A549 (cell line): ENCODE measurements at regions not wholly inside any gene's neighbourhood (a gene's known extent, or its start where the extent isn't known, plus 50 kb on each side); places are given as distances from the start of the nearest gene placed in this dataset.

ENCODE experiments used
- CTCF ChIP-seq: fragments of >200 bp; sonication (Bioruptor Twin); formaldehyde crosslinking; IDR thresholded peaks from 3 replicates; pipeline ENCODE4 v1.5.1; 2016
- E2F6 ChIP-seq: IDR thresholded peaks from 2 replicates; pipeline ENCODE4 v1.6.1; 2012; ENCODE audit warnings: low read depth, borderline replicate concordance
- EP300 ChIP-seq, 2 experiments: fragments of >200 bp; sonication (Bioruptor Twin); formaldehyde crosslinking; IDR thresholded peaks; 2 replicates in 1 of 2; 3 replicates in 1 of 2; pipeline ENCODE4 v1.6.1; 2016 to 2017
- ESRRA ChIP-seq: fragments of 150-350 bp; IDR thresholded peaks from 2 replicates; pipeline ENCODE4 v1.6.1; 2014; ENCODE audit warnings: mild to moderate bottlenecking, low read length, borderline replicate concordance
- MAFK ChIP-seq: fragments of 450-650 bp; IDR thresholded peaks from 2 replicates; pipeline ENCODE4 v1.6.1; 2014; ENCODE audit not compliant: partially characterized antibody
- MYC ChIP-seq: IDR thresholded peaks from 2 replicates; pipeline ENCODE4 v1.6.1; 2012; ENCODE audit warnings: mild to moderate bottlenecking, inconsistent platforms, low read length, improper control_type of control experiment, borderline replicate concordance
- POLR2A ChIP-seq: IDR thresholded peaks from 2 replicates; pipeline ENCODE4 v1.6.1; 2012; ENCODE audit warnings: mild to moderate bottlenecking, low read length
- RAD21 ChIP-seq, 2 experiments: fragments of >200 bp in 1 of 2; sonication (Bioruptor Twin) in 1 of 2; formaldehyde crosslinking in 1 of 2; IDR thresholded peaks in 1 of 2; conservative IDR thresholded peaks in 1 of 2; 2 replicates in 1 of 2; 3 replicates in 1 of 2; pipeline ENCODE4 v1.6.1; 2012 to 2018; ENCODE audit warnings: inconsistent platforms in 1 of 2
- RFX5 ChIP-seq: fragments of 450-650 bp; IDR thresholded peaks from 2 replicates; pipeline ENCODE4 v1.7.1; 2014; ENCODE audit warnings: antibody characterized with exemption, mild to moderate bottlenecking, moderate library complexity
- SMC3 ChIP-seq: fragments of >200 bp; sonication (Bioruptor Twin); formaldehyde crosslinking; IDR thresholded peaks from 3 replicates; pipeline ENCODE4 v1.6.1; 2018; ENCODE audit warnings: inconsistent platforms
- TP53 ChIP-seq: fragments of 250-450 bp; sonication (Bioruptor Pico); IDR thresholded peaks from 2 replicates; pipeline ENCODE4 v1.5.0; 2021; ENCODE audit warnings: mild to moderate bottlenecking, moderate library complexity
- TF ChIP-seq, protein P1 (sequence below): IDR thresholded peaks from 2 replicates; pipeline ENCODE4 v1.6.1; 2012
- TF ChIP-seq, protein P2 (sequence below): fragments of 200-600 bp; sonication (generic); IDR thresholded peaks from 2 replicates; pipeline ENCODE4 v1.6.1; 2016; ENCODE audit warnings: antibody characterized with exemption, mild to moderate bottlenecking, moderate library complexity

DNA sequence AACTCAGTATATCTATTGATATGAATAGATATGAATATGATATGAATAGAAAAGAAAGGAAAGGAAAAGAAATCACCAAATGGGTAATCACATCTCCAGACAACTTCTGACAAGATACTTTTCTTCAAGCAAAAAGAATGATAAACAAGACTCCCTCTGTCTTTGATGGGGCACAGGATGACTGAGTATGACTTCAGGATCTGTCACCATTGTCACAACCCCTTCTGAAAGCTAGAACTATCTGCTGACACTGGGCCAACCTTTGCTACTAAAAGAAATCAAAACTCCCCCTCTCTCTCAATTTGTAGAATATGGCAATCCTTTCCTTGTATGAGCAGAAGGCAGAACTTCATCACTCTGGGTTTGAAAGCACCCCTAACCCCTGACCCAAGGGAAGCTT lies 267.2 kb upstream of the RASGEF1B start:
- TF ChIP-seq SMC3, result no peak
- no peak for TF ChIP-seq POLR2A
- TF ChIP-seq, protein P1, sequence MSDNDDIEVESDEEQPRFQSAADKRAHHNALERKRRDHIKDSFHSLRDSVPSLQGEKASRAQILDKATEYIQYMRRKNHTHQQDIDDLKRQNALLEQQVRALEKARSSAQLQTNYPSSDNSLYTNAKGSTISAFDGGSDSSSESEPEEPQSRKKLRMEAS, result no peak
- no peak for TF ChIP-seq CTCF
- no peak for TF ChIP-seq EP300 (IDR thresholded peaks at IDR 0.05)
- TF ChIP-seq ESRRA, result no peak
- TF ChIP-seq E2F6, result no peak
- TF ChIP-seq, protein P2, sequence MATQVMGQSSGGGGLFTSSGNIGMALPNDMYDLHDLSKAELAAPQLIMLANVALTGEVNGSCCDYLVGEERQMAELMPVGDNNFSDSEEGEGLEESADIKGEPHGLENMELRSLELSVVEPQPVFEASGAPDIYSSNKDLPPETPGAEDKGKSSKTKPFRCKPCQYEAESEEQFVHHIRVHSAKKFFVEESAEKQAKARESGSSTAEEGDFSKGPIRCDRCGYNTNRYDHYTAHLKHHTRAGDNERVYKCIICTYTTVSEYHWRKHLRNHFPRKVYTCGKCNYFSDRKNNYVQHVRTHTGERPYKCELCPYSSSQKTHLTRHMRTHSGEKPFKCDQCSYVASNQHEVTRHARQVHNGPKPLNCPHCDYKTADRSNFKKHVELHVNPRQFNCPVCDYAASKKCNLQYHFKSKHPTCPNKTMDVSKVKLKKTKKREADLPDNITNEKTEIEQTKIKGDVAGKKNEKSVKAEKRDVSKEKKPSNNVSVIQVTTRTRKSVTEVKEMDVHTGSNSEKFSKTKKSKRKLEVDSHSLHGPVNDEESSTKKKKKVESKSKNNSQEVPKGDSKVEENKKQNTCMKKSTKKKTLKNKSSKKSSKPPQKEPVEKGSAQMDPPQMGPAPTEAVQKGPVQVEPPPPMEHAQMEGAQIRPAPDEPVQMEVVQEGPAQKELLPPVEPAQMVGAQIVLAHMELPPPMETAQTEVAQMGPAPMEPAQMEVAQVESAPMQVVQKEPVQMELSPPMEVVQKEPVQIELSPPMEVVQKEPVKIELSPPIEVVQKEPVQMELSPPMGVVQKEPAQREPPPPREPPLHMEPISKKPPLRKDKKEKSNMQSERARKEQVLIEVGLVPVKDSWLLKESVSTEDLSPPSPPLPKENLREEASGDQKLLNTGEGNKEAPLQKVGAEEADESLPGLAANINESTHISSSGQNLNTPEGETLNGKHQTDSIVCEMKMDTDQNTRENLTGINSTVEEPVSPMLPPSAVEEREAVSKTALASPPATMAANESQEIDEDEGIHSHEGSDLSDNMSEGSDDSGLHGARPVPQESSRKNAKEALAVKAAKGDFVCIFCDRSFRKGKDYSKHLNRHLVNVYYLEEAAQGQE, result no peak
- no peak for TF ChIP-seq MAFK
- TF ChIP-seq RAD21 (conservative IDR thresholded peaks at IDR 0.05 in 1 of 2, IDR thresholded peaks at IDR 0.05 in 1 of 2), result no peak
- TF ChIP-seq TP53, result no peak
- no peak for TF ChIP-seq MYC
- no peak for TF ChIP-seq RFX5
